Stimulated activated effector memory CD8-positive, alpha-beta T cell treated with anti-CD3 and anti-CD28 coated beads, Interleukin-12 subunit alpha, Interleukin-12 subunit beta, amount 100 ng/mL, for 72 hours (primary cell): ENCODE measurements at regions not wholly inside any gene's neighbourhood (a gene's known extent, or its start where the extent isn't known, plus 50 kb on each side); places are given as distances from the start of the nearest gene placed in this dataset.
"Not testable (repeated sequence)": the region's sequence is repeated elsewhere in the genome, so short reads cannot be mapped to it uniquely, and the experiment has no call there.

Experiments
- ATAC-seq: fragments of 150-1000 bp; cut with Tn5 transposase; 2 replicates; pipeline ENCODE4 v1.10.0; 2021
- DNase-seq, 2 donors: peaks; one replicate each; pipeline ENCODE4 v3.0.0; 2021 to 2022; ENCODE audit warnings: low spot score in 2 of 2
- H3K27ac Mint-ChIP-seq: one replicate; pipeline ENCODE4 v1.8.0; 2022; ENCODE audit warnings: mild to moderate bottlenecking, mixed read lengths
- H3K36me3 Mint-ChIP-seq: one replicate; pipeline ENCODE4 v1.8.0; 2022; ENCODE audit warnings: mild to moderate bottlenecking, mixed read lengths
- H3K4me1 Mint-ChIP-seq: one replicate; pipeline ENCODE4 v1.8.0; 2022; ENCODE audit warnings: mixed read lengths
- H3K4me3 Mint-ChIP-seq: one replicate; pipeline ENCODE4 v1.8.0; 2022; ENCODE audit warnings: mild to moderate bottlenecking, mixed read lengths
- H3K9me3 Mint-ChIP-seq: one replicate; pipeline ENCODE4 v1.8.0; 2022; ENCODE audit warnings: mixed read lengths

DNA sequence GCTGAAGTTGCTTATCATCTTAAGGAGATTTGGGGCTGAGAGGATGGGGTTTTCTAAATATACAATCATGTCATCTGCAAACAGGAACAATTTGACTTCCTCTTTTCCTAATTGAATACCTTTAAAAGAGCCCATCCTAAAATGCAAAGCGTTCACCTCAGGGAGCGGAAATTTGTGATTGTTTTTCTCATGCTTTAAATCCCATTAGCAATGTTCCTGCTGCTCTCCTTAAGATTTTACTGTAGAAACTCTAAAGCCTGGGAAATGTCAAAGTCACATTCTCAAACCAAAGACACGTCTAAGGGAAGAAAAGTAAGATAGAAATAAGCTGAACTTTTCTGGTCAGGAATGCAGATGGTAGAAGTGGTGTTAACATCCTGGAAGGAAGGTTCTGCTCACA, 285.8 kb upstream of the MAP2 start:
- H3K9me3 Mint-ChIP-seq = peaks cover 12% of the 10 kb centered on the region
- H3K4me3 Mint-ChIP-seq = no peak overlapping the region
- H3K36me3 Mint-ChIP-seq = no peaks in the 10 kb centered on the region
- no peak overlapping the region for H3K27ac Mint-ChIP-seq
- DNase-seq (no peak), ATAC-seq (no peak)
- no peaks in the 10 kb centered on the region for H3K4me1 Mint-ChIP-seq

DNA sequence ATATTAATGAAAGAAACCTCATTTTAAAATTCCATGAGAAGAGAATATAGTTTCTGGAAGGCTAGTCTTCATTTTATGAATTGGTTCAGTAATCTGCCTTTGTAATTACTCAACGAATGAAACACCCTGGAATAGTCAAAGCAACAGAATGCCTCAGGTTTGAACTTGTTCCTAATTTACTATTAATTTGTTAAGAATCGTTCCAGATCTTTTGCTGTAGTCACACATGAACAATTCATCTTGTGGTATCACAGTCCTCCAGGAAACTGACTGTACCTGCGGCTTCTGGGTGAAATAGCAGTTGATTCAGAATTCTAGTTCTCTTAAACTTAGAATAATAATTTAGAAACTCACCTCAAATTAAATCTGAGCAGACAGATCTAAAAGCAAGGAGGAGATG, 282.7 kb upstream of the MAP2 start:
- DNase-seq (no peak), ATAC-seq (no peak)
- no peak overlapping the region for H3K4me3 Mint-ChIP-seq
- H3K27ac Mint-ChIP-seq = no peak overlapping the region
- no peaks in the 10 kb centered on the region for H3K4me1 Mint-ChIP-seq
- no peaks in the 10 kb centered on the region for H3K36me3 Mint-ChIP-seq
- peaks cover 10% of the 10 kb centered on the region for H3K9me3 Mint-ChIP-seq

DNA sequence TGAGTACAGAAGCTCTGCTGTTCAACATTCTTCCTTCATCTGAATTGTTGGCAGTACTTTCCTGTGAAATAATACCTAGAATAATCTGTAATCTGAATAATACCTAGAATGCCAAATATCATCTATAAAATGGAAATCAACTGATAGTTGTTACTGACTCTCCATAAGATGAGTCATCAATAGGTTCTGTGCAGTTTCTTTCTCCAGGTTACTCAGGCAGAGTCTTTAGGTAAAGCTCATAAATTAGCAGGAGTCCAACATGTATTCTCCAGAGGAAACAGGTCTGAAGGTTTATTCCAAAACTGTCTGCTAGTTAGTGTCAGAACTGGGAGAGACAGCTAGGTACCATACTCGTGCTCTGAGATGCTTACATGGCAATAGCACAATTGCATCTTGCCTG, 282.0 kb upstream of the MAP2 start:
- Mint-ChIP-seq H3K36me3 (no peaks in the 10 kb centered on the region), H3K27ac (no peak overlapping the region), H3K4me1 (no peaks in the 10 kb centered on the region), H3K4me3 (no peak overlapping the region), H3K9me3 (peaks cover 8% of the 10 kb centered on the region)
- no peak for DNase-seq
- ATAC-seq = no peak

DNA sequence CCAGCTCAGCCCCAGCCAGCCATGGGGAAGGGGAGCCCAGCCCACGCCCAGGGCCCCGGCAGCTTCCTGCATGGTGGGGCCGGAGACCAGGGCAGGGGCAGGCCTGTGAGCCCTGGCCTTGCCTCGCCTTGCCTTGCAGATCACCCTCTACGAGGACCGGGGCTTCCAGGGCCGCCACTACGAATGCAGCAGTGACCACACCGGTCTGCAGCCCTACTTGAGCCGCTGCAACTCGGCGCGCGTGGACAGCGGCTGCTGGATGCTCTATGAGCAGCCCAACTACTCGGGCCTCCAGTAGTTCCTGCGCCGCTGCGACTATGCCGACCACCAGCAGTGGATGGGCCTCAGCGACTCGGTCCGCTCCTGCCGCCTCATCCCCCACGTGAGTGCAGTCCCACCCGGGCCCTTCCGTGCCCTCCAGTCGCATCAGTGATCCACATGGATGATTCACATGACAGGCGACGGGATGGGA, 278.6 kb upstream of the MAP2 start:
- H3K9me3 Mint-ChIP-seq, DNase-seq, H3K27ac Mint-ChIP-seq, H3K4me3 Mint-ChIP-seq, H3K4me1 Mint-ChIP-seq, H3K36me3 Mint-ChIP-seq, ATAC-seq: not testable (repeated sequence)

DNA sequence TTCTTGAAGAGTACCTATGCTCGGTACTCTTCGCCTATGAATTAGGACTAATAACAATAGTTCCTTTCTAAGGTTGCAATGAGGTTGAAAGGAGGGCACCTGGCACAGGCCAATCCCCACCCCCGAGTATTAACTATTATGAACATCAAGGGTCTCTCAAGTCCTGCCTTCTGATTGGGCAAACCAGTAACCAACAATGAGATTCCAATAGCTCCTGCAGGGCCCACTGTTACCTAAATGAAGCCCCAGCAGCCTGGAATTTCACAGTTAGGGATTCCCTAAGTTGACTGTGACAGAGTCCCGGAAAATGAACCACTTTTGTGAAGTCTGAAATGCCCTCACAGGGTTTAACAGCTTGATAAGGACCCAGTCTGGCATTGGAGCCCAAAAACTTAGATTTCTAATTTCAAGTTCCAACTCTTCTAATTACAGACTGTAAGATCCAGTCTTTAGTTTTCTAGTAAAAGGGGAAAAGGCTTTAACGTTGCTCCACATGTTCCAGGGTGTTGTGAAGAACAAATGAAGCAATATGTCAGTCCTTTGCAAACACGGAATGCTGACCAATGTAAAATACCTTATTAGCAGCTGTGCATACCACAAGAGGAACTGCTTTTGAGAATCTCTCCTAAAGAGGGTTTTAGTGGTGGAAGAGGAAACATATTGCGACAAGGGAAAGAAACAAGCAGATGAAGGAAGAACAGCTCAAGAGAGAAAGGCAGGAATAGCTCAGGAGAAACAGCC, 277.7 kb upstream of the MAP2 start:
- no peaks in the 10 kb centered on the region for H3K36me3 Mint-ChIP-seq
- no peak for ATAC-seq
- peaks cover 2% of the 10 kb centered on the region for H3K9me3 Mint-ChIP-seq

DNA sequence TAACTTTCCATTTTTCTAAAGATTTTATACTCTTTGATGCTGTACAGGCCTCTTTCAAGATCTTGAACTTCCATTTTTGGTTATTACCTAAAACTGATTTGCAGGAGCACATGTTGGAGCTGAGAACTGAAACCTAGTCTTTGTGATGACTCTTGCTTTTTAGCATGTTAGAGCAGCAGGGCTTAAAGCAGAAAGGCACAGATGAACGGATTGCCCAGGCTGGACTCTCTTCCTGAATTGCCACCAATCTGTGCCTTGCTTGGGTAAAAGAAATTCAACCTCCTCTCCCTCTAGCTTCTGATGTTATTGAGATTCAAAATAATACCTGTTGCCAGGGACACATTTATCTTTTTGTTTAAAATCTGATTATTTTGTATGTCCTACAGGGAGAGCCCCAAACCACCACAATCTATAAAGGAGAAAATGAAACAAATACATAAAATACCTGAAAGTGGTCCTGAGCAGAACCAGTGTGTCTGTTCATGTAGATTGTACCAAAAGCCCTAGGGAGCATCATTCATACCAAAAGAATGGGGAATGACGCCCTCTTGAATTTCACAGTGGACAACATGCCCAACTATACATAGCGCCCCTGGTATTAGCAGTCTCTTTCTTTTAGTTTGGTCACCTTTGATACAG, 277.0 kb upstream of the MAP2 start:
- H3K27ac Mint-ChIP-seq = no peak overlapping the region
- H3K9me3 Mint-ChIP-seq = peaks cover 2% of the 10 kb centered on the region
- DNase-seq = no peak
- H3K4me1 Mint-ChIP-seq = no peaks in the 10 kb centered on the region
- no peaks in the 10 kb centered on the region for H3K36me3 Mint-ChIP-seq
- no peak overlapping the region for H3K4me3 Mint-ChIP-seq
- ATAC-seq = no peak

More for the DNA sequence above, 277.7 kb upstream of the MAP2 start:
- Mint-ChIP-seq H3K4me1 (no peaks in the 10 kb centered on the region), H3K27ac (no peak overlapping the region), H3K4me3 (no peak overlapping the region)
- no peak for DNase-seq

DNA sequence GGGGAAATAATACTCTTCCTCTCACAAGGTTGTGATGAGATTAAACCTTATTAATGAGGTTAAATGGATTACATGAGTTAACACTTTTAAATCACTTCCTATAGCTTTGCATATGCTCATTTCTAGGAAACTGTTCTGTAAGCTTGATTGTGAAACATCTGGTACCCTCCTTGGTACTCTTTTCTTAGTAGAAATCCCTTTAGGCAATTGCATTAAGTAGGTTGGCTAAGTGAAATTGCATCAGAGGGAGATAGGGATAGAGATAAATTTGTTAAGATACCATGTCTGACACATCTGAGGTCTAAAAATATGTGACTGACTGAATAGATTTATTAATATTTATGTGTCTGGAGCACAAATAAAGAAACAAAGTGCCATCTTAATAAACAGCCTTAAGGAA, 275.9 kb upstream of the MAP2 start:
- Mint-ChIP-seq H3K4me1 (no peaks in the 10 kb centered on the region), H3K36me3 (no peaks in the 10 kb centered on the region), H3K27ac (no peak overlapping the region), H3K9me3 (peaks cover 2% of the 10 kb centered on the region), H3K4me3 (no peak overlapping the region)
- DNase-seq = no peak
- no peak for ATAC-seq

DNA sequence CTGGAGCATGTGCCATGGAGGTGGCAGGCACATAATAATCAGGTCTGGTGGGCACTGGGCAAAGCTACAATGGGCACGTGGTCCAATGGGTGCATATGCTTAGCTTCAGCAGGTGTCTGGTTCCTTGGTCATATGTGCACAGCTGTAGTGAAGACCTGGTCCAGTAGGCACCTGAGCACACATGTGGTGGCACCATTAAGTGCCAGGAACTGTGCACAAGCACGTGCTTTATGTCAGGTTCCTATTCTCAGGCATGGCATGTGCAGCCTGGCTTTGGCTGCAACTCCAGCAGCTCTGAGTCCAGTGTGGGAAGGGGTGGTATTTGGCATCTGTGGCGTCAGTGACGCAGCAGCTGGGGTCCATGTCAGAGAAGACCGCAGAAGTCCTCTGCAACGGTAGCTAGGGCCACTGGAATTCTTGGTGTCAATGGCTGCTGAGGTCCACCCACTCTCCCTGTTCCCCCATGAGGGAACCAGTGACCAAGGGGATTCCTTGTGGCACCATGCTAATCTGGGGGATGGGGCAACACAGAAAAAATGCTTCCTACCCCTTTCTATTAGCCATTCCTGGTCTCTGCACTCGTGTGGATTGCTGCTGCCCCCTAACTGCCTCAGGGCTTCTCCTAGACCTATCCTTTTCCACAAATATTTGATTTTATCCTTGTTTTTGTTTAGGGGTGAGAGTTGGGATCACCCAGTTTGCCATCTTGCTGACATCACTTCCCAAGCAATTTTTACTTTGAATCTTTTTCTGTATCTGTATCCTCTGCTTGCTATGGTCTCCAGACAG, 262.9 kb upstream of the MAP2 start:
- ATAC-seq = no peak
- peaks cover 5% of the 10 kb centered on the region for H3K9me3 Mint-ChIP-seq
- DNase-seq = no peak
- H3K27ac Mint-ChIP-seq = no peak overlapping the region
- no peaks in the 10 kb centered on the region for H3K4me1 Mint-ChIP-seq
- no peak overlapping the region for H3K4me3 Mint-ChIP-seq
- no peaks in the 10 kb centered on the region for H3K36me3 Mint-ChIP-seq

DNA sequence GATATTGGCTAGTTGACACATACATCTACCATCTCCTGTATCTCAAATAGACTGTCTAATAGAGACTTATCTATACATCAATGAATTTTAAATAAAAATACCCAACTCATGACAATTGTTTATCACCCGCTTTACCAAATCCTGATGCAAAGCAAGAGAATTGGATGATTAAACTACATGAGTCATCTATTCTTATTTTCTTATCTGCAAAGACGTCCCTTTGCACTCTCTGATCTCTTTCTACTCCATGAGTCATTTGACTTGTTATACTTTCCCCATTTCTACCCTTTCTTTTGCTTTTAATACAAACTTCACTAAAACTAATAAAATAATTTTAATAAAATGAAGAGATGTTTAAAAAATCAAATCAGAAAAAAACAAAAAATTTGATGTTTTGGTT, 261.7 kb upstream of the MAP2 start:
- no peak for ATAC-seq
- no peak for DNase-seq
- H3K27ac Mint-ChIP-seq = no peak overlapping the region
- no peaks in the 10 kb centered on the region for H3K4me1 Mint-ChIP-seq
- no peak overlapping the region for H3K4me3 Mint-ChIP-seq
- H3K9me3 Mint-ChIP-seq = peaks cover 5% of the 10 kb centered on the region
- H3K36me3 Mint-ChIP-seq = no peaks in the 10 kb centered on the region

DNA sequence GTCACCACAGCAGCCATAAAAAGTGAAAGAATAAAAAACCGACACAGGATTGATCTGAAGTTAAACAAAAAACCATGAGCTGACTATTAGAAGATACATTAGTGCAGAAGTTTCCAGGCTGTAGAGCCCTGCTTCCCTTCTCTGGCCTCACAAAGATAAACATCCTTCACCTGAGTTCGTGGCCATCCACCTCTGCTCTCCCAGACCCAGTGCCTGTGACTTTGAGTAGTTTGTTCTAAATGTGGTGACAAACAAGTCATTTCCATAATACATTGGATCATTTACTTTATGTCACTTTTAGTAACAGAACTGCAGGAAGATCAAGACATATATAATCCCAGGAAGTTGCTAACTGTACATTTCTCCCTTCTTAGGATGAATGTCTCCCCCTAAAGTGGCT, 241.9 kb upstream of the MAP2 start:
- no peak for DNase-seq
- H3K4me3 Mint-ChIP-seq = no peak overlapping the region
- no peak overlapping the region for H3K27ac Mint-ChIP-seq

DNA sequence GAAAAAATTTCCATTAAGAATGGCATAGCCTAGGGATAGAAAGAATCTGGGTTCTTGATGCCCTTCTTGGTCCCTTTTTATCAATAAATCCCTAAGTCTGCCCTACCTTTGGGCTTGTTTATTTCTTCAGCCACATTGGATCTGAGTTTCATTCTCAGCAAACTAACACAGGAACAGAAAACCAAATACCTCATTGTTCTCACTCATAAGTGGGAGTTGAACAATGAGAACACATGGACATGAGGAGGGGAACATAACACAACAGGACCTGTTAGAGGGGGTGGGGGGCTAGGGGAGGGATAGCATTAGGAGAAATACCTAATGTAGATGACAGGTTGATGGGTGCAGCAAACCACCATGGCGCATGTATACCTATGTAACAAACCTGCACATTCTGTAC, 237.0 kb upstream of the MAP2 start:
- H3K27ac Mint-ChIP-seq, H3K4me1 Mint-ChIP-seq, DNase-seq, H3K4me3 Mint-ChIP-seq, H3K36me3 Mint-ChIP-seq, H3K9me3 Mint-ChIP-seq, ATAC-seq: not testable (repeated sequence)

More for the DNA sequence above, 241.9 kb upstream of the MAP2 start:
- Mint-ChIP-seq H3K4me1 (no peaks in the 10 kb centered on the region), H3K36me3 (no peaks in the 10 kb centered on the region), H3K9me3 (peaks cover 20% of the 10 kb centered on the region)
- ATAC-seq = peak; percentile 50

DNA sequence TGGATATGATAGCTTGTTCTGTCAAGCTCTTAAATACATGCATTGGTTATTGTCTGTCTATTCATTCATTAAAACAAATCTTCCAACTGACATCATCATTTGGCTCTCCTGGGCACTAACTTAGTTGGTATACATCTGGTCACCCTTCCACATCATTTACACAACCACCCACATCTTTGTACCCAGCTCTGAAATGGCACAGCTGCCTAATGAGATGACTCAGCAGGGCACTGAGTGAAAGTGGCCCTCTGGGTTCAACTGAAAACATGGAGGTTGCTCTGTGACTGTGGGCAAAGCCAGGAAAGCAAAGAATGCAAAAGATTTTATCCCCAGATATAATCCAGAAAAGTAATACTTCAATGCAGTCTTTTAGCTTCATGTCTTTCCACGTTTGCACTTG, 234.0 kb upstream of the MAP2 start:
- no peak for DNase-seq
- no peaks in the 10 kb centered on the region for H3K4me1 Mint-ChIP-seq
- no peak for ATAC-seq
- H3K27ac Mint-ChIP-seq = no peak overlapping the region
- peaks cover 7% of the 10 kb centered on the region for H3K9me3 Mint-ChIP-seq
- H3K36me3 Mint-ChIP-seq = no peaks in the 10 kb centered on the region
- no peak overlapping the region for H3K4me3 Mint-ChIP-seq

DNA sequence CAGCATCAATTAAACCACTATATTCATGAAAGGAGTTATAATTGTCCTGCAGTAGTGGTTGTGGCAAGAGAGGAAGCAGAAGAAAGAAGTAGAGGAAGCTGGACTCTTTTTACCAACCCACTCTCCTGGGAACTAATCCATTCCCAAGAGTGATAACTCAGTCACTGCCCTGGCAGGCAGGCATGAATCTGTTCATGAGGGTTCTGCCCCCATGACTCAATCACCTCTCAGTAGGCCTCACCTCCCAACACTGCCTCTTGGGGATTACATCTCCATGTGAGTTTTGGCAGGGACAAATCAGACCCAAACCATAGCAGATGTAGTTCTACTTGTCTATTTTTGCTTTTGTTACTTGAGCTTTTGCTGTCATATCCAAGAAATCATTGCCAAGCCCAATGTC, 232.7 kb upstream of the MAP2 start:
- no peak overlapping the region for H3K27ac Mint-ChIP-seq

DNA sequence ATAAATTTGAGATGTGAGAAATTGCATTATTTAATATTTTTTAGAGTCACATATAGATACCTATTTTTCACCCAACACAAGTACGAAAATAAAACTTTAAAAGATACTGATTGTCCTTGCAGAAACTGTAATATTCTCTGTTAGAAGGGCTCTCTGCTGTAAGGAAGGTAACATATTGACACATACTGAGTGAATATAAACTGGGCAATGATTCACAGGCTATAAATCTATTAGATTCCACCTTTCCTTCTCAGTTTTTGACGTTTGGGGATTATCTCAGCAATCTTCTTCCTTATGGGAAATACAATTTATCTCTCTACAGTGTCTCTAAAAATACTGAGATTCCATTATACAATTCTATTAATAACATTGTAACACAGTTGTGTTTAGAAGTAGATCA, 229.1 kb upstream of the MAP2 start:
- Mint-ChIP-seq H3K9me3 (peaks cover 8% of the 10 kb centered on the region), H3K4me3 (no peak overlapping the region)
- ATAC-seq = no peak

More for the DNA sequence above, 232.7 kb upstream of the MAP2 start:
- Mint-ChIP-seq H3K9me3 (peaks cover 4% of the 10 kb centered on the region), H3K36me3 (no peaks in the 10 kb centered on the region), H3K4me3 (no peak overlapping the region), H3K4me1 (no peaks in the 10 kb centered on the region)
- DNase-seq (no peak), ATAC-seq (no peak)

DNA sequence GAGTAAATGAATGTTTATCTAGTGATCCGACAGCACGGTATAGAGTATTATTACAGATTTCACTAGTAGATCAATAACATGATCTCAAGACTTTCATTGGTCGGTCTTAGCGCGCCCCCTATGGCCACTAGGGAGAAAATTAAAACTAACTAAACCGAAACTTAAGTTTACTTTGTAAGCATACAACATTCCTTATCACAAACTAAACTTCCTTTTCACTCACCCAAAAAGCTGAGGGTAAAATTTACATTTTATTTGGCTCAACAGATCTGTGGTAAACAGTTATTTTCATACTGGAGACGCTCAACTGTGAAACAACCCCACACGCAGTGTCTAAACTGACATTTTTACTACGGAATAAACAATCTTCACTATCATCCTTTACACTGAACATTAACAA, 215.6 kb upstream of the MAP2 start:
- Mint-ChIP-seq H3K4me3 (no peak overlapping the region), H3K27ac (no peak overlapping the region), H3K9me3 (peaks cover 14% of the 10 kb centered on the region), H3K4me1 (no peaks in the 10 kb centered on the region), H3K36me3 (no peaks in the 10 kb centered on the region)
- DNase-seq (no peak), ATAC-seq (no peak)

More for the DNA sequence above, 229.1 kb upstream of the MAP2 start:
- DNase-seq = no peak
- Mint-ChIP-seq H3K4me1 (no peaks in the 10 kb centered on the region), H3K36me3 (no peaks in the 10 kb centered on the region), H3K27ac (no peak overlapping the region)

DNA sequence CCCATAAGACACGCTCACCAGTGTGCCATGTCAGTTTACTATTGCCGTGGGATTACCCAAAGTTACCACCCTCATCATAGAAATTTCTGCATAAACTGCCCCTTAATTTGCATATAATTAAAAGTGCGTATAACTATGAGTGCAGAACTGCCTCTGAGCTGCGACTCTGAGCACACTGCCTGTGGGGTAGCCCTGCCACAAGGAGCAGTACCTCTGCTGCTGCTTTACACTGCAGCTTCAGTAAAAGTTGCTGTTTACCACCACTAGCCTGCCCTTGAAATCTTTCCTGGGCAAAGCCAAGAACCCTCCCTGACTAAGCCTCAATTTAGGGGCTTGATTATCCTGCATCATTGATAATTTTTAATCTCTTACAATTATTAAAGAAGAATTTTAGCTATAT, 213.9 kb upstream of the MAP2 start:
- H3K4me1 Mint-ChIP-seq = no peaks in the 10 kb centered on the region
- peaks cover 14% of the 10 kb centered on the region for H3K9me3 Mint-ChIP-seq
- H3K4me3 Mint-ChIP-seq = no peak overlapping the region
- H3K36me3 Mint-ChIP-seq = no peaks in the 10 kb centered on the region
- ATAC-seq (no peak), DNase-seq (no peak)
- H3K27ac Mint-ChIP-seq = no peak overlapping the region
